ENCODE measurements at regions not wholly inside any gene's neighbourhood (a gene's known extent, or its start where the extent isn't known, plus 50 kb on each side); places are given as distances from the start of the nearest gene placed in this dataset.

GRCh38 chr9:75389101-75389500 lies 300.8 kb downstream of the OSTF1 start:
- 0 out of 2 replicates have a peak, but pooled peaks cover 4% of the 10 kb centered on the region for H3K9me3 ChIP-seq (ENCODE audit: insufficient read depth, low read depth)
- no peaks in the 10 kb centered on the region for H3K36me3 ChIP-seq (ENCODE audit: low read depth)
- ChIA-PET CTCF (no interaction called here), POLR2A (ENCODE audit: unreplicated experiment) (no interaction called here)
- no peaks in the 10 kb centered on the region for H3K79me2 ChIP-seq (ENCODE audit: low read depth)
- no peak overlapping the region for H3K4me3 ChIP-seq
- TF ChIP-seq EZH2 (IDR thresholded peaks at IDR 0.05; ENCODE audit: low read depth): no peak
- no peak for TF ChIP-seq CTCF (conservative IDR thresholded peaks at IDR 0.05)
- no peaks in the 10 kb centered on the region for H3K27me3 ChIP-seq (ENCODE audit: insufficient read depth, low read depth)
- H3K27ac ChIP-seq: no peak overlapping the region
- no peaks in the 10 kb centered on the region for H3K9me2 ChIP-seq (ENCODE audit: insufficient read depth)
- H3K4me1 ChIP-seq (replicated peaks; ENCODE audit: insufficient read depth): no peaks in the 10 kb centered on the region
- intact Hi-C loops (cut with micrococcal nuclease; ENCODE audit: unreplicated experiment): no loop called here
- no TSS peak for BruUV-seq (replicated peaks)
- H3F3A ChIP-seq (ENCODE audit: insufficient read depth, low read depth): no peaks in the 10 kb centered on the region
- no peak overlapping the region for H3K4me2 ChIP-seq
- no peak overlapping the region for H2AFZ ChIP-seq
- no peak for DNase-seq
- no peaks in the 10 kb centered on the region for H4K20me1 ChIP-seq (ENCODE audit: insufficient read depth)

GRCh38 chr9:75390951-75391350 lies 302.6 kb downstream of the OSTF1 start:
- CTCF ChIA-PET: no interaction called here
- Histone ChIP-seq H3K4me2 (no peak overlapping the region), H4K20me1 (ENCODE audit: insufficient read depth) (no peaks in the 10 kb centered on the region), H3K9me3 (ENCODE audit: insufficient read depth, low read depth) (0 out of 2 replicates have a peak, but pooled peaks cover 4% of the 10 kb centered on the region), H3K4me3 (no peak overlapping the region), H3F3A (ENCODE audit: insufficient read depth, low read depth) (no peaks in the 10 kb centered on the region), H3K27ac (no peak overlapping the region), H2AFZ (no peak overlapping the region), H3K4me1 (replicated peaks; ENCODE audit: insufficient read depth) (no peaks in the 10 kb centered on the region), H3K79me2 (ENCODE audit: low read depth) (no peaks in the 10 kb centered on the region), H3K36me3 (ENCODE audit: low read depth) (no peaks in the 10 kb centered on the region), H3K9me2 (ENCODE audit: insufficient read depth) (no peaks in the 10 kb centered on the region), H3K27me3 (ENCODE audit: insufficient read depth, low read depth) (no peaks in the 10 kb centered on the region)
- TF ChIP-seq CTCF (conservative IDR thresholded peaks at IDR 0.05) (no peak), EZH2 (IDR thresholded peaks at IDR 0.05; ENCODE audit: low read depth) (no peak)
- no TSS peak for BruUV-seq (replicated peaks)
- intact Hi-C loops (cut with micrococcal nuclease; ENCODE audit: unreplicated experiment): no loop called here
- DNase-seq: no peak
- POLR2A ChIA-PET (ENCODE audit: unreplicated experiment): no interaction called here

- H3K4me2 ChIP-seq: no peak overlapping the region
- H3K27me3 ChIP-seq (ENCODE audit: insufficient read depth, low read depth): no peaks in the 10 kb centered on the region
- CTCF ChIA-PET: no interaction called here
- no peaks in the 10 kb centered on the region for H3K79me2 ChIP-seq (ENCODE audit: low read depth)
- H3K36me3 ChIP-seq (ENCODE audit: low read depth): no peaks in the 10 kb centered on the region
- no peak for DNase-seq
- H4K20me1 ChIP-seq (ENCODE audit: insufficient read depth): no peaks in the 10 kb centered on the region
- intact Hi-C loops (cut with micrococcal nuclease; ENCODE audit: unreplicated experiment): no loop called here
- no peak overlapping the region for H2AFZ ChIP-seq
- H3K4me1 ChIP-seq (replicated peaks; ENCODE audit: insufficient read depth): no peaks in the 10 kb centered on the region
- 0 out of 2 replicates have a peak, but pooled peaks cover 3% of the 10 kb centered on the region for H3K9me3 ChIP-seq (ENCODE audit: insufficient read depth, low read depth)
- H3K9me2 ChIP-seq (ENCODE audit: insufficient read depth): no peaks in the 10 kb centered on the region
- TF ChIP-seq CTCF (conservative IDR thresholded peaks at IDR 0.05) (no peak), EZH2 (IDR thresholded peaks at IDR 0.05; ENCODE audit: low read depth) (no peak)
- H3K4me3 ChIP-seq: no peak overlapping the region
- H3K27ac ChIP-seq: no peak overlapping the region
- BruUV-seq (replicated peaks): no TSS peak
- H3F3A ChIP-seq (ENCODE audit: insufficient read depth, low read depth): no peaks in the 10 kb centered on the region
- POLR2A ChIA-PET (ENCODE audit: unreplicated experiment): no interaction called here
Measured at GRCh38 chr9:75391497-75391896, 303.2 kb downstream of the OSTF1 start.
